Esophagus squamous epithelium (tissue), 5 donors: ENCODE measurements at regions not wholly inside any gene's neighbourhood (a gene's known extent, or its start where the extent isn't known, plus 50 kb on each side); places are given as distances from the start of the nearest gene placed in this dataset.

Experiments used
- DNase-seq: peaks from one replicate; lab custom pipeline; 2025; lab: John Stamatoyannopoulos, UW
- H3K27ac ChIP-seq, 4 donors: fragments of 200-600 bp; sonication (generic); one replicate each; pipeline ENCODE4 v1.5.1; 2016 to 2019; ENCODE audit warnings: mild to moderate bottlenecking in 1 of 4
- H3K27me3 ChIP-seq, 4 donors: fragments of 200-600 bp; sonication (generic); 1 replicate in 3 of 4; 2 replicates in 1 of 4; pipeline versions ENCODE4 v1.5.1 to v1.6.0; 2017 to 2021; ENCODE audit warnings: antibody characterized with exemption in 1 of 4
- H3K36me3 ChIP-seq, 3 donors: fragments of 200-600 bp; sonication (generic); one replicate each; pipeline ENCODE4 v1.5.1; 2016 to 2019
- H3K4me1 ChIP-seq, 3 donors: fragments of 200-600 bp; sonication (generic); one replicate each; pipeline ENCODE4 v1.5.1; 2017 to 2019
- H3K4me3 ChIP-seq, 4 donors: fragments of 200-600 bp; sonication (generic); 1 replicate in 3 of 4; 2 replicates in 1 of 4; pipeline ENCODE4 v1.5.1; 2016 to 2019; ENCODE audit warnings: mild to moderate bottlenecking in 2 of 4, moderate library complexity in 1 of 4
- H3K9me3 ChIP-seq, 3 donors: fragments of 200-600 bp; sonication (generic); one replicate each; pipeline ENCODE4 v1.5.1; 2016 to 2019
- POLR2A ChIP-seq, 4 donors: fragments of 450-650 bp; IDR thresholded peaks; one replicate each; pipeline ENCODE4 v1.6.1; 2017; ENCODE audit warnings: antibody characterized with exemption in 4 of 4, mild to moderate bottlenecking in 4 of 4, moderate library complexity in 3 of 4
- WGBS, 2 donors: methylation state at CpG; one replicate each; pipeline ENCODE4 v1.1.5; 2018; 5-methylcytosine and 5-hydroxymethylcytosine counted together
- intact Hi-C: fragments of 100-400 bp; cut with DNase I; formaldehyde crosslinking; loops from one replicate; pipeline ENCODE4 v1.15.0; 2022
- TF ChIP-seq, protein P1 (sequence below), 6 experiments: fragments of 450-650 bp in 4 of 6; fragments of 200-600 bp in 2 of 6; sonication (generic) in 2 of 6; IDR thresholded peaks; one replicate each; pipeline ENCODE4 v1.5.1; 2016 to 2019; ENCODE audit warnings: antibody characterized with exemption in 6 of 6, mild to moderate bottlenecking in 4 of 6, moderate library complexity in 4 of 6
- donor health status: DM: yes; HTN: yes; CAD: no.

DNA sequence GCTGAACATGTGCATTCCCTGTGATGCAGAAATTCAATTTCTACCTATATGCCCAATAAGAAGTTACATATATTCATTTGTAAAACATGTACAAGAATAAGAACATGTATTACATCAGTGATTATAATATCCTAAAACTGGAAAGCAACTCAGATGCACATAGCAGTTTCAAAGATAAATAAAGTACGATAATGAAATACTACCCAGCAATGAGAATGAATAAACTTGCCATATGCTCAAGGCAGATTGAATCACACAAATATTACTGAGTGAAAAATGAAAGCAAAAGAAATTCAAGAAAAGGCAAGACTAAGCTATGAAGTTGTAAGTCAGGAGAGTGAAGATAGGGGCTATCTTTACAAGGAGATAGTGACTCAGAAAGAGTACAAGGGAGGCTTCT is 345.3 kb upstream of the OR4E1 start:
- intact Hi-C loops, result no loop called here
- TF ChIP-seq, protein P1, sequence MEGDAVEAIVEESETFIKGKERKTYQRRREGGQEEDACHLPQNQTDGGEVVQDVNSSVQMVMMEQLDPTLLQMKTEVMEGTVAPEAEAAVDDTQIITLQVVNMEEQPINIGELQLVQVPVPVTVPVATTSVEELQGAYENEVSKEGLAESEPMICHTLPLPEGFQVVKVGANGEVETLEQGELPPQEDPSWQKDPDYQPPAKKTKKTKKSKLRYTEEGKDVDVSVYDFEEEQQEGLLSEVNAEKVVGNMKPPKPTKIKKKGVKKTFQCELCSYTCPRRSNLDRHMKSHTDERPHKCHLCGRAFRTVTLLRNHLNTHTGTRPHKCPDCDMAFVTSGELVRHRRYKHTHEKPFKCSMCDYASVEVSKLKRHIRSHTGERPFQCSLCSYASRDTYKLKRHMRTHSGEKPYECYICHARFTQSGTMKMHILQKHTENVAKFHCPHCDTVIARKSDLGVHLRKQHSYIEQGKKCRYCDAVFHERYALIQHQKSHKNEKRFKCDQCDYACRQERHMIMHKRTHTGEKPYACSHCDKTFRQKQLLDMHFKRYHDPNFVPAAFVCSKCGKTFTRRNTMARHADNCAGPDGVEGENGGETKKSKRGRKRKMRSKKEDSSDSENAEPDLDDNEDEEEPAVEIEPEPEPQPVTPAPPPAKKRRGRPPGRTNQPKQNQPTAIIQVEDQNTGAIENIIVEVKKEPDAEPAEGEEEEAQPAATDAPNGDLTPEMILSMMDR (IDR thresholded peaks at IDR 0.05), result no peak
- no peak for TF ChIP-seq POLR2A (IDR thresholded peaks at IDR 0.05)
- no peak overlapping the region for H3K27ac ChIP-seq
- H3K4me3 ChIP-seq, result no peak overlapping the region
- DNase-seq, result no peak
- no peaks in the 10 kb centered on the region for H3K27me3 ChIP-seq
- H3K9me3 ChIP-seq, result no peaks in the 10 kb centered on the region
- H3K36me3 ChIP-seq, result no peaks in the 10 kb centered on the region
- H3K4me1 ChIP-seq, result no peaks in the 10 kb centered on the region
- 60 to 62% methylated on average over 1 of the region's 1 CpG for WGBS, 2 donors

DNA sequence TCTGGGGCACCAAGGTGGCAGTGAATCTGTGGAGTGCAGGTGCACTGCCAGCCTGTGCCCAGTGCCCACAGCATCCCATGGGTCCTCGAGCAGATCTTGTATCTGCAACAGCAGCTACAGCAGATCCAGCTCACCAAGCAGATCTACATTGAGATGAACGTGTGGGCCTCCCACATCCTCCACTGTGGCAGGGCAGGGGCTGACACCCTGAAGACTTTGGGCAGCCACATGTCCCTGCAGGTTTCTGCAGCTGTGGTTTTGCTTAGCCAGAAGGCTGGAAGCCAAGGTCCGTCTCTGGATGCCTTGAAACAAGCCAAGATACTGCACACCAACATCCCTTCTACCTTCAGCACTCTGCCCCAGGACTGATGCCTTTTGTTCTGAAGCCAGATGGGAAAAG is 338.8 kb upstream of the OR4E1 start:
- Histone ChIP-seq H3K4me1 (no peaks in the 10 kb centered on the region), H3K9me3 (no peaks in the 10 kb centered on the region), H3K27ac (no peak overlapping the region), H3K36me3 (no peaks in the 10 kb centered on the region), H3K27me3 (no peaks in the 10 kb centered on the region), H3K4me3 (no peak overlapping the region)
- intact Hi-C loops, result no loop called here
- TF ChIP-seq, protein P1 (IDR thresholded peaks at IDR 0.05), result no peak
- TF ChIP-seq POLR2A (IDR thresholded peaks at IDR 0.05), result no peak
- WGBS, 2 donors, result 10 to 60% methylated on average over 2 to 3 of the region's 3 CpGs
- no peak for DNase-seq

DNA sequence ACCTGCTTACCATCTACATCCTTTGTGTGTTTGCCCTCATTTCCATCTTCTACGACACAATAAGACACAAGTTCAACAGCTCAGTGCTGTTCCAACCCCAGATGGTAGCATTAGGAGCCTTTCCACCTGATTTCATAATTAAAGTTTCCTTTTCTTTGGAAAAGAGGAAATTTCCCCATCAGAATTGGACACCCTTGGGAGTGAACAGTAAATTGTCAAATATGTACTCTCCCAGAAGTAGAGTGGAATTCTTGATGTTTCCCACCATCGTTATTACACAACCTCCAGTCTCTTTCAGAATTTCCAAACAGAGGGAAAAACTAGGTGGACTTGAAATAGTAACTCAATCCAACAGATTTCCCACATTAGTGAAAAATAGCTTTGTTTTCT is 337.6 kb upstream of the OR4E1 start:
- intact Hi-C loops, result no loop called here
- H3K9me3 ChIP-seq, result no peaks in the 10 kb centered on the region
- 58 to 72% methylated on average over 2 of the region's 2 CpGs for WGBS, 2 donors
- TF ChIP-seq POLR2A (IDR thresholded peaks at IDR 0.05), result no peak
- TF ChIP-seq, protein P1 (IDR thresholded peaks at IDR 0.05), result no peak
- no peak for DNase-seq
- no peaks in the 10 kb centered on the region for H3K36me3 ChIP-seq
- H3K4me3 ChIP-seq, result no peak overlapping the region
- H3K27ac ChIP-seq, result peak overlapping the region in 2 of 4 donors; percentile 59 to 65
- H3K27me3 ChIP-seq, result no peaks in the 10 kb centered on the region
- no peaks in the 10 kb centered on the region for H3K4me1 ChIP-seq

DNA sequence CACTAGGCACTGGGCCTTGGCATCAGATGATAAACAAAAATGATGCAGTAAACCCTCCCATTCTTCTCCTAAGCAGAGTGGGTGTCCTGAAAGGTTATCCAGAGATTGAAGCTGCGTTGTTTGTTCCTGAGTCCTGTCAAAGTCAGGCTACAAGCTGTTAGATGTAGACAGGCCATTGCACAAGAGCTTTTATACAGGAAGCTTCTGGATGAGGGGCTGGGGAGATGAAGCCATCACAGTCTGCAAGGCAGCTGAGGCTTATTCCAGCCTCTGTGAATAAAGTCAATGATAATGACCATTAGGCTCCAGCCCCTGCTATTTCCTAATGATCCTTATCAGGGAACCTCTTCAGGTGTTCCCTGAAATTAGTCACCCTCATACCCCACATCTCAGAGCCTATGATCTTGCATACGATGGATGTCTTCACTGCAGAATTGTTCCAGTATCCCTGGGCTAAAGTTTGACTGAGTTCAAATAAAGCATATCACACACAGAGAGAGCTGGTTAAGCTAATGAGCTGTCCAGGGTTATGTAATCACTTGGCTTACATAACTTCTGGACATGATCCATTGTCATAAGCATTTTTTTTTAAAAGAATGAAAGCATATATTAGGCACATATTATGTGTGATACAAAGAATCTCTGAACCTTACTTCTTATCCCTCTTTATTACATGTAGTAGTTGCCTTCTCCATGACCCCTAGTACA is 337.1 kb upstream of the OR4E1 start:
- Histone ChIP-seq H3K4me3 (no peak overlapping the region), H3K27me3 (no peaks in the 10 kb centered on the region), H3K9me3 (no peaks in the 10 kb centered on the region), H3K4me1 (no peaks in the 10 kb centered on the region), H3K27ac (peak overlapping the region in 2 of 4 donors; percentile 59 to 65), H3K36me3 (no peaks in the 10 kb centered on the region)
- DNase-seq, result no peak
- WGBS, 2 donors, result 33 to 44% methylated on average over 2 of the region's 2 CpGs
- TF ChIP-seq, protein P1 (IDR thresholded peaks at IDR 0.05), result no peak
- no peak for TF ChIP-seq POLR2A (IDR thresholded peaks at IDR 0.05)
- intact Hi-C loops, result no loop called here

DNA sequence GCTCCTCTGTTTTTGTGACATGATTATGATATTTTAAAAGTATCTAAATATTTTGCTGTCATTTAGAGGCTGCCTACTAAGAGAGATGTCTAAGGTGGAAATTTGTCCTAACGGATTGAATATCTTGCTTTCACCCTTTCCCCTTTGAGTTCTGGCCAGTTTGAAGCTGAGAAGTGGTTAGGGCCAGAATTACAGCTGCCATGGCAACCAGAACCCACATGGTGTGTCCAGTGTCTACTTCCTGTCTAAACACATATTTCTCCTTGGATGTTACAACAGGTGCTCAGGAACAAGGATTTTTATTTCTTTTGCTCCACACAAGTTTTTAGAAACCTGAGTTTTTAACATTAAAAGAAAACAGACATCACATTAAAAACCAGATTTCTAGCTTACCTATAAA is 335.1 kb upstream of the OR4E1 start:
- H3K4me3 ChIP-seq, result no peak overlapping the region
- H3K27me3 ChIP-seq, result no peaks in the 10 kb centered on the region
- no peak overlapping the region for H3K27ac ChIP-seq
- H3K9me3 ChIP-seq, result no peaks in the 10 kb centered on the region
- no peaks in the 10 kb centered on the region for H3K4me1 ChIP-seq
- TF ChIP-seq, protein P1 (IDR thresholded peaks at IDR 0.05), result no peak
- no peak for TF ChIP-seq POLR2A (IDR thresholded peaks at IDR 0.05)
- no peaks in the 10 kb centered on the region for H3K36me3 ChIP-seq
- 21 to 47% methylated on average over 1 of the region's 1 CpG for WGBS, 2 donors
- intact Hi-C loops, result no loop called here
- DNase-seq, result no peak
